ENCODE measurements at regions not wholly inside any gene's neighbourhood (a gene's known extent, or its start where the extent isn't known, plus 50 kb on each side); places are given as distances from the start of the nearest gene placed in this dataset.

DNA sequence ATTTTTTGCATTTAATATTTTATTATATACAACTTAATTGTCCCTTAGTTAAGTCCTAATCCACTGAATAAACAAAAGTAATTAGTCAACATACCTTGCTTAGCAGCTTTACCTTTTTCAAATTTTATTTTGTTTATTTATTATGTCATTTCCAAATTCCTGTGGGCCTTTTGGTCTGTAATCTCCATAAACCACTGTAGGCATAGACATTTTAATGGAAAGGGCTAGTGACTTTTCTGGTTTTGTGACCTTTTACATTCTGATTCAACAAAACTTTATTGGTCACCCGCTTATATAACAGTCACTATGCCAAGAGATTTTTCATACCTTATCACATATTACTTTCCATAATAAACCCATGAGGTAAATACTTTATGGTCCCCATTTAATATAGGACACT lies 181.3 kb upstream of the PRPS1L1 start:
- Histone ChIP-seq H3K4me1 (ENCODE audit: control insufficient read depth in 5 of 5, insufficient read depth in 5 of 5, low read length in 5 of 5) (peaks cover 0 to 15% (median 5%) of the 10 kb centered on the region in 5 donors), H3K27me3 (ENCODE audit: control insufficient read depth in 3 of 3, insufficient read depth in 3 of 3, low read length in 2 of 3) (no peaks in the 10 kb centered on the region), H3K9ac (ENCODE audit: insufficient read depth in 1 of 2, low read length in 2 of 2) (no peak overlapping the region), H3K9me3 (ENCODE audit: control insufficient read depth in 4 of 4, insufficient read depth in 3 of 4, low read length in 3 of 4) (no peaks in the 10 kb centered on the region), H3K27ac (ENCODE audit: low read depth in 1 of 2, low read length in 1 of 2) (no peak overlapping the region), H3K36me3 (ENCODE audit: control insufficient read depth in 4 of 4, insufficient read depth in 4 of 4, low read length in 4 of 4) (no peaks in the 10 kb centered on the region), H3K4me3 (no peak overlapping the region)
- DNase-seq (no peak), ATAC-seq (ENCODE audit: insufficient read depth, low FRiP score) (no peak)
- TF ChIP-seq, protein P1, sequence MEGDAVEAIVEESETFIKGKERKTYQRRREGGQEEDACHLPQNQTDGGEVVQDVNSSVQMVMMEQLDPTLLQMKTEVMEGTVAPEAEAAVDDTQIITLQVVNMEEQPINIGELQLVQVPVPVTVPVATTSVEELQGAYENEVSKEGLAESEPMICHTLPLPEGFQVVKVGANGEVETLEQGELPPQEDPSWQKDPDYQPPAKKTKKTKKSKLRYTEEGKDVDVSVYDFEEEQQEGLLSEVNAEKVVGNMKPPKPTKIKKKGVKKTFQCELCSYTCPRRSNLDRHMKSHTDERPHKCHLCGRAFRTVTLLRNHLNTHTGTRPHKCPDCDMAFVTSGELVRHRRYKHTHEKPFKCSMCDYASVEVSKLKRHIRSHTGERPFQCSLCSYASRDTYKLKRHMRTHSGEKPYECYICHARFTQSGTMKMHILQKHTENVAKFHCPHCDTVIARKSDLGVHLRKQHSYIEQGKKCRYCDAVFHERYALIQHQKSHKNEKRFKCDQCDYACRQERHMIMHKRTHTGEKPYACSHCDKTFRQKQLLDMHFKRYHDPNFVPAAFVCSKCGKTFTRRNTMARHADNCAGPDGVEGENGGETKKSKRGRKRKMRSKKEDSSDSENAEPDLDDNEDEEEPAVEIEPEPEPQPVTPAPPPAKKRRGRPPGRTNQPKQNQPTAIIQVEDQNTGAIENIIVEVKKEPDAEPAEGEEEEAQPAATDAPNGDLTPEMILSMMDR (IDR thresholded peaks at IDR 0.05; ENCODE audit: control extremely low read depth, extremely low read depth), result no peak
- WGBS, 2 donors, result 97 to 100% methylated on average over 1 of the region's 1 CpG

DNA sequence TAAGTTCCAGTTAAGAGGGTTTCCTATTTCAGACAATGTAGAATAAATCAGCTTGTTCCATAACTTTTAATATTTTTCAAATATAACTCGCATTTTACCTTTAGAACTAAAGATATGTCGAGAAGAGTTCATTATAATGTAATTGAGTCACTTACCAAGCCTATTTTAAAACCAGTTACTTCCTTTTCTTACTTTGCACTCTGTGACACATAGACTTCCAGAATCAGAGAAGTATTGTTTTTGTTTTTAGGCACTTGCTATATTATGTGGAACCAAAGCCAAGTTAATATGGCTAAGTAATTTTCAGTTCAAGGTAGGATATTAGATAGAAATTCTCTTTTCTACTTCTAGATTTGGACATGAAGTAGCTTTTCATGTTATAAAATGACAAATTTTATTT lies 182.7 kb upstream of the PRPS1L1 start:
- DNase-seq, result no peak
- TF ChIP-seq, protein P1 (IDR thresholded peaks at IDR 0.05; ENCODE audit: control extremely low read depth, extremely low read depth), result no peak
- 68 to 73% methylated on average over 2 of the region's 2 CpGs for WGBS, 2 donors
- Histone ChIP-seq H3K9me3 (ENCODE audit: control insufficient read depth in 4 of 4, insufficient read depth in 3 of 4, low read length in 3 of 4) (no peaks in the 10 kb centered on the region), H3K27me3 (ENCODE audit: control insufficient read depth in 3 of 3, insufficient read depth in 3 of 3, low read length in 2 of 3) (no peaks in the 10 kb centered on the region), H3K27ac (ENCODE audit: low read depth in 1 of 2, low read length in 1 of 2) (no peak overlapping the region), H3K4me1 (ENCODE audit: control insufficient read depth in 5 of 5, insufficient read depth in 5 of 5, low read length in 5 of 5) (peaks cover 0 to 15% (median 5%) of the 10 kb centered on the region in 5 donors), H3K4me3 (no peak overlapping the region), H3K9ac (ENCODE audit: insufficient read depth in 1 of 2, low read length in 2 of 2) (no peak overlapping the region), H3K36me3 (ENCODE audit: control insufficient read depth in 4 of 4, insufficient read depth in 4 of 4, low read length in 4 of 4) (no peaks in the 10 kb centered on the region)
- ATAC-seq (ENCODE audit: insufficient read depth, low FRiP score), result no peak

DNA sequence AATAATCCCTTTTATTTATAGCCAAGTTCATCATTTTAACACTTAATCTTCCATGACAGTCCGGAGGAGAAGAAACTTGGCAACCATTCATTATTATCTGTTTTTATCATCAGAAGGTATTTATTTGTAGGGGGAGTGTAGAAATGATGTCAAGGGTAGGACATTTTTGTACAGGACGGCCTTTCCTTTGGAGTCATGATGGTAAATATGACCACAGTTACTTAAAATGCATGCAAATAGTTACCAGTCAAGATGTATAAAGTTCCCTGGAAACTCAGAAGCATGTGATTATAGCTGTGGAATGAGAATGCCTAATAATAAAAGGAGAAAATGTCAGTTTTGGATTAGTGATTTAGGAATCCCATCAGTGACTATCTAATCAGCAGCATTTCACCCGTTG lies 183.1 kb upstream of the PRPS1L1 start:
- Histone ChIP-seq H3K9me3 (ENCODE audit: control insufficient read depth in 4 of 4, insufficient read depth in 3 of 4, low read length in 3 of 4) (no peaks in the 10 kb centered on the region), H3K36me3 (ENCODE audit: control insufficient read depth in 4 of 4, insufficient read depth in 4 of 4, low read length in 4 of 4) (no peaks in the 10 kb centered on the region), H3K9ac (ENCODE audit: insufficient read depth in 1 of 2, low read length in 2 of 2) (no peak overlapping the region), H3K4me3 (no peak overlapping the region), H3K4me1 (ENCODE audit: control insufficient read depth in 5 of 5, insufficient read depth in 5 of 5, low read length in 5 of 5) (peaks cover 0 to 15% (median 5%) of the 10 kb centered on the region in 5 donors), H3K27ac (ENCODE audit: low read depth in 1 of 2, low read length in 1 of 2) (peak overlapping the region in 1 of 2 donors; percentile 33), H3K27me3 (ENCODE audit: control insufficient read depth in 3 of 3, insufficient read depth in 3 of 3, low read length in 2 of 3) (no peaks in the 10 kb centered on the region)
- ATAC-seq (ENCODE audit: insufficient read depth, low FRiP score), result no peak
- 83 to 86% methylated on average over 3 of the region's 3 CpGs for WGBS, 2 donors
- TF ChIP-seq, protein P1 (IDR thresholded peaks at IDR 0.05; ENCODE audit: control extremely low read depth, extremely low read depth), result no peak
- no peak for DNase-seq

DNA sequence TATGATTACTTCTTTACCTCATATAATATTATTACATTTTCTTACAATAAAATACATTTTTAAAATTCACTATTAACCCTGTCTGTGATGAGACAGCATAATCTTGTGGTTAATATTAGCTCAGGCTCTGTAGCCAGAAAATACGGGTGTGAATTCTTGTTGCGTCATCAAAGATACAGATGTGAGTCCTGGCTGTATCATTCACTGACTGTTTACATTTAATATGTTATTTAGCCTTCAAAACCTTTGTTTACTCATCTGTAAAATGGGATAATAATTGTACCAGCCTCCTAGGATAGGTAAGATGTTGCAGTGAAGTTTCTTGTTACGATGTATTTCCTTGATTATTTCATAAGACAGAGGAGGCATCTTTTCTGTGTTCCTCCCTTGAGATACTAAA lies 184.7 kb upstream of the PRPS1L1 start:
- 58 to 65% methylated on average over 3 of the region's 3 CpGs for WGBS, 2 donors
- ATAC-seq (ENCODE audit: insufficient read depth, low FRiP score) (no peak), DNase-seq (no peak)
- H3K9me3 ChIP-seq (ENCODE audit: control insufficient read depth in 4 of 4, insufficient read depth in 3 of 4, low read length in 3 of 4), result no peaks in the 10 kb centered on the region
- H3K27me3 ChIP-seq (ENCODE audit: control insufficient read depth in 3 of 3, insufficient read depth in 3 of 3, low read length in 2 of 3), result no peaks in the 10 kb centered on the region
- no peaks in the 10 kb centered on the region for H3K36me3 ChIP-seq (ENCODE audit: control insufficient read depth in 4 of 4, insufficient read depth in 4 of 4, low read length in 4 of 4)
- H3K4me1 ChIP-seq (ENCODE audit: control insufficient read depth in 5 of 5, insufficient read depth in 5 of 5, low read length in 5 of 5), result peaks cover 0 to 15% (median 5%) of the 10 kb centered on the region in 5 donors
- TF ChIP-seq, protein P1 (IDR thresholded peaks at IDR 0.05; ENCODE audit: control extremely low read depth, extremely low read depth), result no peak
- peak overlapping the region in 1 of 2 donors; percentile 33 for H3K27ac ChIP-seq (ENCODE audit: low read depth in 1 of 2, low read length in 1 of 2)
- no peak overlapping the region for H3K4me3 ChIP-seq
- no peak overlapping the region for H3K9ac ChIP-seq (ENCODE audit: insufficient read depth in 1 of 2, low read length in 2 of 2)

All from lung (tissue), 11 donors.